ENCODE measurements at regions not wholly inside any gene's neighbourhood (a gene's known extent, or its start where the extent isn't known, plus 50 kb on each side); places are given as distances from the start of the nearest gene placed in this dataset.

- TF ChIP-seq EZH2phosphoT487 (IDR thresholded peaks at IDR 0.05; ENCODE audit: borderline replicate concordance, low read length) (no peak), CTCF (IDR thresholded peaks at IDR 0.05; ENCODE audit: low read depth, low read length, poor library complexity, severe bottlenecking) (no peak)
Observed at GRCh38 chr1:232145768-232146167, 484.2 kb downstream of the SIPA1L2 start.

Data from DOHH2 (cell line).